Peyer's patch (tissue), 4 donors: ENCODE measurements at regions not wholly inside any gene's neighbourhood (a gene's known extent, or its start where the extent isn't known, plus 50 kb on each side); places are given as distances from the start of the nearest gene placed in this dataset.
"Not testable (repeated sequence)": the region's sequence is repeated elsewhere in the genome, so short reads cannot be mapped to it uniquely, and the experiment has no call there.

Experiments used
- CTCF ChIP-seq, 6 experiments: fragments of 450-650 bp in 4 of 6; fragments of 200-600 bp in 2 of 6; sonication (generic) in 1 of 6; IDR thresholded peaks; one replicate each; pipeline ENCODE4 v1.5.1; 2017 to 2019; ENCODE audit warnings: antibody characterized with exemption in 6 of 6, mild to moderate bottlenecking in 3 of 6, moderate library complexity in 1 of 6
- POLR2A ChIP-seq, 2 donors: fragments of 450-650 bp; IDR thresholded peaks; one replicate each; pipeline ENCODE4 v1.5.1; 2017; ENCODE audit warnings: antibody characterized with exemption in 2 of 2, mild to moderate bottlenecking in 2 of 2, moderate library complexity in 2 of 2

GRCh38 chr3:165960825-165961224 is 123.6 kb upstream of the BCHE start:
- not testable (repeated sequence) for TF ChIP-seq CTCF, POLR2A (IDR thresholded peaks at IDR 0.05)
